Lung (tissue), 11 donors: ENCODE measurements at regions not wholly inside any gene's neighbourhood (a gene's known extent, or its start where the extent isn't known, plus 50 kb on each side); places are given as distances from the start of the nearest gene placed in this dataset.

ENCODE experiments used
- ATAC-seq: fragments of 200-7000 bp; cut with Tn5 transposase; one replicate; pipeline ENCODE4 v1.9.1; 2020; ENCODE audit warnings: moderate number of reproducible peaks; ENCODE audit not compliant: insufficient read depth, low FRiP score
- DNase-seq, 3 donors: peaks; one replicate each; pipeline ENCODE4 v3.0.0-alpha.2; 2013 to 2017
- H3K27ac ChIP-seq, 2 donors: one replicate each; pipeline ENCODE4 v1.5.1; 2013; ENCODE audit warnings: mild to moderate bottlenecking in 2 of 2, moderate library complexity in 2 of 2, control low read depth in 1 of 2, inconsistent platforms in 1 of 2, low read depth in 1 of 2, low read length in 1 of 2
- H3K27me3 ChIP-seq, 3 donors: one replicate each; pipeline ENCODE4 v1.5.1; 2013; ENCODE audit warnings: low read length in 2 of 3; ENCODE audit not compliant: control insufficient read depth in 3 of 3, insufficient read depth in 3 of 3
- H3K36me3 ChIP-seq, 4 donors: one replicate each; pipeline ENCODE4 v1.5.1; 2013; ENCODE audit warnings: low read length in 4 of 4, mild to moderate bottlenecking in 1 of 4, moderate library complexity in 1 of 4; ENCODE audit not compliant: control insufficient read depth in 4 of 4, insufficient read depth in 4 of 4
- H3K4me1 ChIP-seq, 5 donors: one replicate each; pipeline ENCODE4 v1.5.1; 2013; ENCODE audit warnings: low read length in 5 of 5, mild to moderate bottlenecking in 2 of 5, moderate library complexity in 1 of 5; ENCODE audit not compliant: control insufficient read depth in 5 of 5, insufficient read depth in 5 of 5
- H3K4me3 ChIP-seq: one replicate; pipeline ENCODE4 v1.5.1; 2013; ENCODE audit warnings: mild to moderate bottlenecking, control low read depth, moderate library complexity
- H3K9ac ChIP-seq, 2 donors: one replicate each; pipeline ENCODE4 v1.5.1; 2013; ENCODE audit warnings: low read length in 2 of 2, control low read depth in 1 of 2; ENCODE audit not compliant: insufficient read depth in 1 of 2
- H3K9me3 ChIP-seq, 4 donors: one replicate each; pipeline ENCODE4 v1.5.1; 2013; ENCODE audit warnings: low read length in 3 of 4, mild to moderate bottlenecking in 1 of 4, moderate library complexity in 1 of 4; ENCODE audit not compliant: control insufficient read depth in 4 of 4, insufficient read depth in 3 of 4
- WGBS, 2 donors: extraction: QIAGEN DNeasy Blood & Tissue Kit; methylation state at CpG; one replicate each; pipeline ENCODE4 v1.1.7; 2013; 5-methylcytosine and 5-hydroxymethylcytosine counted together
- TF ChIP-seq, protein P1 (sequence below): IDR thresholded peaks from 2 replicates; pipeline ENCODE4 v1.5.1; 2012; ENCODE audit warnings: mild to moderate bottlenecking; ENCODE audit errors: control extremely low read depth, extremely low read depth
- donor health status: control.
- donor health status: control.
- donor health status: Bipolar disorder and iron deficiency.
- donor health status: healthy.
- donor health status: DM: yes; HTN: yes; CAD: no.

DNA sequence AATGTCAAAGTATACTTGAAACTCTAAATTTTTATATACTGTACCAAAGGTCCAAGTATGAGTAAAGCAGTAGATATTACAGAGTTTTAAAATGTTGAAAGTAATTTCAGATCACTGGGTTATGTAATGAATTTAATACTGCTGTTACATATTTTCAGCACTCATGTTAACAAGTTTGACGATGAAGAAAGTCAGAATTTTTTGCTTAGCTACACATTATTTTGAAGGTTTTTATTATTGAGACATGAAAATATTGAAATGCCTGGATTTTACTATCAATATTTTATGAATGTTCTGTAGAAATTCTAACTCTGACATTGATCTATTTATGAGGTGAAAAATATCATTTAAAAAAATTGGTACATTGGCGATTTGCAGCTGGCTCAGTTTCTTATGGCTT, 1030.3 kb downstream of the FSCB start:
- DNase-seq: no peak
- Histone ChIP-seq H3K27me3 (no peaks in the 10 kb centered on the region), H3K9me3 (no peaks in the 10 kb centered on the region), H3K9ac (no peak overlapping the region), H3K4me3 (no peak overlapping the region), H3K36me3 (no peaks in the 10 kb centered on the region), H3K27ac (no peak overlapping the region), H3K4me1 (peaks cover 0 to 4% (median 0%) of the 10 kb centered on the region in 5 donors)
- no peak for ATAC-seq
- 84 to 92% methylated on average over 2 of the region's 2 CpGs for WGBS, 2 donors
- TF ChIP-seq, protein P1, sequence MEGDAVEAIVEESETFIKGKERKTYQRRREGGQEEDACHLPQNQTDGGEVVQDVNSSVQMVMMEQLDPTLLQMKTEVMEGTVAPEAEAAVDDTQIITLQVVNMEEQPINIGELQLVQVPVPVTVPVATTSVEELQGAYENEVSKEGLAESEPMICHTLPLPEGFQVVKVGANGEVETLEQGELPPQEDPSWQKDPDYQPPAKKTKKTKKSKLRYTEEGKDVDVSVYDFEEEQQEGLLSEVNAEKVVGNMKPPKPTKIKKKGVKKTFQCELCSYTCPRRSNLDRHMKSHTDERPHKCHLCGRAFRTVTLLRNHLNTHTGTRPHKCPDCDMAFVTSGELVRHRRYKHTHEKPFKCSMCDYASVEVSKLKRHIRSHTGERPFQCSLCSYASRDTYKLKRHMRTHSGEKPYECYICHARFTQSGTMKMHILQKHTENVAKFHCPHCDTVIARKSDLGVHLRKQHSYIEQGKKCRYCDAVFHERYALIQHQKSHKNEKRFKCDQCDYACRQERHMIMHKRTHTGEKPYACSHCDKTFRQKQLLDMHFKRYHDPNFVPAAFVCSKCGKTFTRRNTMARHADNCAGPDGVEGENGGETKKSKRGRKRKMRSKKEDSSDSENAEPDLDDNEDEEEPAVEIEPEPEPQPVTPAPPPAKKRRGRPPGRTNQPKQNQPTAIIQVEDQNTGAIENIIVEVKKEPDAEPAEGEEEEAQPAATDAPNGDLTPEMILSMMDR: no peak

- no peaks in the 10 kb centered on the region for H3K27me3 ChIP-seq
- no peak overlapping the region for H3K27ac ChIP-seq
- H3K4me3 ChIP-seq: no peak overlapping the region
- no peak overlapping the region for H3K9ac ChIP-seq
- TF ChIP-seq, protein P1: no peak
- no peaks in the 10 kb centered on the region for H3K36me3 ChIP-seq
- peaks cover 0 to 9% (median 0%) of the 10 kb centered on the region in 5 donors for H3K4me1 ChIP-seq
- DNase-seq: peak in 2 of 3 donors; percentile 2 to 8
- no peaks in the 10 kb centered on the region for H3K9me3 ChIP-seq
- ATAC-seq: no peak
Measured at GRCh38 chr14:43475757-43476156, 1031.3 kb downstream of the FSCB start.

DNA sequence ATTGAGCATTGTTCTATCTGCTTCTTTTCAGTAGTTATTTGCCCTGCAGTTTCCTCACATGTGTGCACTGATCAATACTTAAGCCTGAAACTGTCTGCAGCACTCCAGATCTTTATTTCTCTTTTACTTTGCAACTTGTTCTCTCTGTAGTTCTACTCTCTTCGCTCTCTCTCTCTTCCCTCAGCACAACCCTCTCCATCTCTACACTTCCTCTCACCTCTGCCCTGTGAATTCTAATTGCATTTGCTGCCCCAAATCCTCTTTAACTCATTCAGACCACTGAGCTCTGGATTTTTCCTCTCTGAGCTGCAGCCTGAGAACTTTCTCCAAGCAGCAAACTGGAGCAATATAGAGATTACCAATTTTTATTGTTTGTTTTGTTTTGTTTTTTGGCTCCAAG, 1035.5 kb downstream of the FSCB start:
- Histone ChIP-seq H3K9ac (no peak overlapping the region), H3K36me3 (no peaks in the 10 kb centered on the region), H3K27ac (no peak overlapping the region), H3K27me3 (no peaks in the 10 kb centered on the region), H3K4me1 (peaks cover 0 to 5% (median 0%) of the 10 kb centered on the region in 5 donors), H3K4me3 (no peak overlapping the region), H3K9me3 (no peaks in the 10 kb centered on the region)
- no peak for DNase-seq
- 84 to 92% methylated on average over 1 of the region's 1 CpG for WGBS, 2 donors
- no peak for ATAC-seq
- TF ChIP-seq, protein P1: no peak

- ATAC-seq (no peak), DNase-seq (peak in 1 of 3 donors; percentile 26)
- Histone ChIP-seq H3K27ac (no peak overlapping the region), H3K36me3 (no peaks in the 10 kb centered on the region), H3K9ac (no peak overlapping the region), H3K9me3 (peaks cover 0 to 3% (median 0%) of the 10 kb centered on the region in 4 donors), H3K4me3 (no peak overlapping the region), H3K27me3 (no peaks in the 10 kb centered on the region), H3K4me1 (no peaks in the 10 kb centered on the region)
- TF ChIP-seq, protein P1: no peak
- 71 to 76% methylated on average over 1 of the region's 1 CpG for WGBS, 2 donors
Measured at GRCh38 chr14:43464968-43465367, 1042.1 kb downstream of the FSCB start.
